Activated CD4-positive, alpha-beta T cell treated with anti-CD3 and anti-CD28 coated beads for 4 hours (primary cell): ENCODE measurements at regions not wholly inside any gene's neighbourhood (a gene's known extent, or its start where the extent isn't known, plus 50 kb on each side); places are given as distances from the start of the nearest gene placed in this dataset.

Experiments used
- DNase-seq, 2 donors: peaks; one replicate each; pipeline ENCODE4 v3.0.0-alpha.2; 2020

DNA sequence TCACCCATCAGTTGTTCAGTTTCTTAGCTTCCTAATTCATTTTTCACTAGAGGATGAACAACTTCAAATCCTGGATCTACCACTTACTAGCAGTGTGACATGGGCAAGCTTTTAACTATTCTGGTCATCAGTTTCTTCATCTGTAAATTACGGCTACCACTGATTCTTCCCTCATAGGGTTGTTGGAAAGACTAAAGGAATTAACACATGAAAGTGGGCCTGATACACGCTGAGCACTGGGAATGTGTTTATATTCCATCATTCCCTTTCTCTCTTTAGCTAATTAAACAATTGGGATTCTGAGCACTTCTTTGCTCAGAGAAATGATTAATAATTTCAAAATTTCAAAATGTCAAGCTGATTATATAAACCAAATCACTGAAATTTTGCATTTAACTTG lies 862.3 kb upstream of the GCFC2 start:
- no peak for DNase-seq

DNA sequence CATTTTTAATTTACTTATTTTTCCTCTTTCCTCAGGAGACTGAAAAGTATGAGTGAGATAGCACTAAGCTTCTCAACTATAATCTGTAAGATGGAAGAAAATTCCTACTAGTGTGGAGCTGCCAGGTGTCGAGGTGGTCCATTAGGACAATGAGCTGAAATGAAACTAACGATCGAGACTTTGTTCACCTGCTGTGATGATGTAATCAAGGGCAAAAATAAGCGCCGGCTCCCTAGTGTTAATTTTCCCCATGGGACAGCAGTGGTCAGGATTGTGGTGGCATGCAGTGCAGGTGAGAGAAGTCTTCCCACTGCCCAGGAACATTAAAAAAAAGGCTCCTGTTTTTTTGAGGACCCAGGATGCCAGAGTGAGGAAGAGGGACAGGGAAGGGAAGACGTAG lies 859.1 kb upstream of the GCFC2 start:
- no peak for DNase-seq

DNA sequence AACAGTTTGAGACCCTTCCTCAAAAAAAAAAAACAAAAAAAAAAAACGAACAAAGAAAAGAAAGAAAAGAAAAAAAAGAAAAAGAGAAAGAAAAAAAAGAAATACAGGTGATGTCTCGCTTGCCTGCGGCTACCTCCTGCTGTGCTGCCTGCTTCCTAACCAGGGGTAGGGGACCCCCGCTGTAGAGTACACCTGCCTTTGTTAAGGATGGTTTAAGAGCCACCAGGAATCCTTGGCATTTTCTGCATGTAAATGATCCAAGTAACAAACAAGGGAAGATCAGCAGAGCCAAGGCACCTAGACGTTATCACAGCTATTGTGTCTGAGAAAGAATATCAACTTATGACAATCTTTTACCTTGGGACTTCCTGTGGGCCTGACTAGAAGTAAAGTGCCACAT lies 856.8 kb upstream of the GCFC2 start:
- DNase-seq, result no peak

DNA sequence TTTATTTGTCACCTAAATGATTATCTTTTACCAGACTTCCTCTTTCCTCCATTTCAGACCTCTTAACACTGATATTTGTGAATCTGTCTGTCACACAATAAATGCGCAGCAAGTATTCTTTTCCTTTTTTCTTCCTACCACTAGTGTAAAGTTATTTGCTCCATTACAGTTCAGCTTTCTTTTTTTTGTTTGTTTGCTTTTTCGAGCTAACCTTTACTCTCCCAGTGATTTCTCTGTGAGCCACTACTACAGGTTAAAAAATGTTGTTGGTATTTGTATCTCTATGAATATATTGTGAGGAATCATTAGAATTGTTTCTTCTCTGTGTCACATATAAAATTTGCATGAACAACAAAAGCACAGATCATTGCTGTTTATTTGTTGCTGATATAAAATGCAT lies 854.0 kb upstream of the GCFC2 start:
- DNase-seq, result no peak

DNA sequence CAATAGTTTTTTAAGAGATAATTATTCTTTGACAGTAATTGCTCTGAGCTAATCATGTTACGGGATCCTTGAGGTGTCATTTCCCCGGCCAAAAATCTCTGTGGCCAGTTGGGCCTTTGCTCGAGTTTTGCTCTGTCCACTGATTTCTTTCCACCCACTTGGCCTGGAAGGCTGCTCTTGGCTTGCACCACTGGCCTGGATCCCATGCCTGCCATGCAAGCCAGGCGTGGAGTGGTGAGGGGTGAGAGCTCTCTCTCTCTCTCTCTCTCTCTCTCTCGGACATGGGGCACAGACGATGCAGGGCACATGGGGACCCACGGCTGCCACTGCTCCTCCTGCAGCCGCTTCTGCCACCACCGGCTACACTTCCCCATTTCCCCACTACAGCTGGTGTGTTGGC lies 853.0 kb upstream of the GCFC2 start:
- DNase-seq, result no peak

DNA sequence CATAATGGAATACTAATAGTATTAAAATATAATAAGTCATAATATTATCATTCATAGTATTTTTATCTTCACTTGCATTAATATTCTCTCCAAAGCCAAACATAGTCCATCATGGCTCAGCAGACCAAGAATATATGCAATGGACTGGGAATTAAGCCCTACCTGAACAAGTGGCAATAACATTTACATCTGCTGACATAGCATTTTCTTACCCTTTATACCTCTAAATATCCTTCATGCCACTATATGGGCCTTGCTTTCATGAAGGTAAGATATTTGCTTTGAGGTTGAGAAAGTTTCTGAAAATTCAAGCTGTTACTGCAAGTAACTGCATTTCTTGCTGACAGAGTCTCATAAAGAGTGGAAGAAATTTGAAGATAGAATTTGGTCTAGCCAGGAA lies 847.4 kb upstream of the GCFC2 start:
- DNase-seq, result no peak

DNA sequence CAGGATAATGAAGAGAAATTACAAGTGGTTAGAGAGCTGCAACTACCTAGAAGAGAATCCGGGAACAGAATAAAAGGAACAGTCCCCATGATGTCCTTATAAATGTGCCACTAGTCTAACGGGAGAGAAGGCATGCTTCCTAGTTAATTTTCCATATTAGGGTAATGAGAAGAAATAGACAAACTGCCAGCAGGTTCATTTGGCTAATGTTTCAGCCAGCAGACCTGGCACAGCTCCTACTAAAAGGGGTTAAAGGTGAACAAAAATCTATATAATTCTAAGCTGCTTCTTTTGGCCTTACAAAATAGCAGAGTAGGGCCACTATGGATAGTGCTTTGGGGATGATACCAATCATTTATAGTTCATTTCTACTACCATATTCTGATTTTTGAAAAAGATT lies 845.3 kb upstream of the GCFC2 start:
- DNase-seq, result no peak

DNA sequence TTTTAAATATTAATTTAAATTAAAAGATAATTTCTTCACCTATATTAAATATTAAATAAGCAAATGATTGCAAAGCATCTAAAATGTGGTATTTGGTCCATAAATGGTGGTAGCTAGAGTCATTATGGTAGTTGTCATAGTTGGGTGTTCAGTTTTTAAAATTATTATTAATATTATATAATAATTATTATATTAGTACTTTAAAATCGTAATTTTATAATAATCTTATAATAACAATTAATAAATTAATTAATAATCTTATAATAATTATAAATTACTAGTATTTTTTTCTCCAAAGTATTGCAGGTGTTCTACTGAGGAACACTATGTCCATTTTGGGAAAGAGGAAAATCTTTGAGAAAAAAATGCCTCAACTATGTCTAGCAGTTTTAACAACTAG lies 835.5 kb upstream of the GCFC2 start:
- no peak for DNase-seq

DNA sequence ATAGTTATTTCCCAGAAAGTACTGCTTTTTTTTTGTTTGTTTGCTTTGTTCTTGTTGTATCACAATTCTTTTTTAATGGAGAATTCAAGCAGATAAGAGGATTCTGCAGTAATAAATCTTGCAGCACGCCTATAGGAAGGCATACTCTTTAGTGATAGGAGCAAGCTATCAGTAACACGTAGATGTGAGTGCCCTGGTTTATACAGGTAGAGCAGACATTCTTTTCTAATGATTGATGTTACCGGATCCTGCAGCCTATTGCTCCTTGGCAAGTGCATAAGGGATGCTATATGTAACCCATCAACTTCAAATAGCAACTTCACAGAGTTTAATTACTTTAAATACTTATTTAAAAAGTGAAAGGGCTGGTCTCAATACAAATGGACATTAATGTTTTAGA lies 834.2 kb upstream of the GCFC2 start:
- DNase-seq, result no peak

DNA sequence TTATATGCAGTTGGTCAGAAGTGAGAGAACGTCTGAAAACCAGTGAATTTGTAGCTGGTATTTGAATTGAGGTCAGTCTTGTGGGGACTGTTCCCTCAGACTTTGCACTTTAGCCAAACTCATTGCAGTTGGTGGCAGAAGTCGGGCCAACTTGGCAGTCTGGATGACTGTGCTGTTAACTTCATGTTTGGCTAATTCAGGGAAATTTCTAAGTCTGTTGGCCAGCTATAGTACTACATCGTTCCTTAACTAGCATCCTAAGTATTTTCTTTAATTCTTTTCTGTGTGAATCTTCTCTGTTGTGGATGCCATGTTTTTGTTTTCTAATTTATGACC lies 806.8 kb upstream of the GCFC2 start:
- no peak for DNase-seq

DNA sequence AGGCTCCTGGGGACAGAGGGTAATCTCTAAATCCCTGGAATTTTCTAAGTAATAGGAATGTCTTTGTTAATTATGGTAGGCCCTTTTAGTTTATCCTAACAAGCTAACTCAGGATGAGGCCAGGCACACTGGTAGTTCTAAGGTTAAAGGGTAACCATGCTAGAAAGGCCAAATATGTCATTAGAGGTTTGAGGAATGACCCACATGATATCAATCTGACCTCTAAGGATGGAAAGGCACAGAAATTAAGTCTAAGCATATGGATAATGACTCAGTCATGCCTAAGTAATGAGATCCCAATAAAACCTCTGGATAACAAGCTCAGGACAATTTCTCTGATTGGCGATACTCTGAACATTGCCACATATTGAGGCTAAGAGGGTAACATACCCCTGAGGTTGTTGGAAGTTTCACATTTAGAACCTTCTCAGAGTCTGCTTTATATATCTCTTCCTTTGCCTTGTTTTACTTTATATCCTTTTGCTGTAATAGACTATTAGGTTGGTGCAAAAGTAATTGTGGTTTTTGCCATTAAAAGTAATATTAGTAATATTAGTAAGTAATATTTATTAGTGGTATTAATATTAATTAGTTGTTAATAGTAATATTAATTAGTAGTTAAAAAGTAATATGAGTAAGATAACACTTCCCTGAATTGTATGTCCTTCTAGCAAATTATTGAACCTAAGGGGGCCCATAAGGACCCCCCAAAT lies 806.3 kb upstream of the GCFC2 start:
- DNase-seq, result no peak

DNA sequence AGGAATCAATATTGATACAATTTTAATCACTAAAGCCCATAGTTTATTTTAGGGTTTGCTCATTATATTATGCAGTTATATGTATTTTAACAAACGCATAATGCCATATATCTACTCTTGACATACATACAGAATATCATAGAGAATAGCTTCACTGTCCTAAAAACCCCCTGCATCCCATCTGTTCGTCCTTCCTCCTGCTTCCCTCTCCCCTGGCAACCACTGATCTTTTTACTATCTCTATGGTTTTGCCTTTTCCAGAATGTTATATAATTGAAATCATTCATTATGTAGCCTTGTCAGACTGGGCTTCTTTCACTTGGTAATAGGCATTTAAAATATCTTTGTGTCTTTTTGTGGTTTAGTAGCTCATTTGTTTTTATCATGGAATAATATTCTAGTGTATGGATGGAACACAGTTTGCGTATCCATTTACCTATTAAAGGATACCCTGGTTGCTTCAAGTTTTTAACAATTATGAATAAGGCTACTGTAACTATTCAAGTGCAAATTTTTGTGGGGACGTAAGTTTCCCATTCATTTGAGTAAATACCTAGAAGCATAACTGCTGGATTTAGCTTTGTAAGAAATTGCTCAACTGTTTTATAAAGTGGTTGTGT lies 801.6 kb upstream of the GCFC2 start:
- DNase-seq, result no peak

DNA sequence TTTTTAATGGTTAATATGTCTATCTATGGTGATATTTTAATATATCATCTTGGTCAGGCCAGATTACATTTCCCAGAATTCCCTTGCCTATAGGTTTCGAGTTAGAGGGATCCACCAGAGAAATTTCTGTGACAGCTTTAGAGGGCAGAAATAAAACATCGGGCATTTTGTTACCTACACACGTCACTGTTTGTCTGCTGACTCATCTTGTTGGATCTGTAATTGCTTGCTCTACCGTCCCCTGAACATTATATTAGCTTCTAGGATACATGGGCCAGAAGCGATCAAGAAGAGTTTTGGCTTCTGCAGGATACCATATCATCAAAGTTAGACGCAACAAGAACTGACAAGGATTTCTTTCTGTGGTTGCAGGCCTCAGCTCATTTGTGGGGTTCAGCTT lies 795.8 kb upstream of the GCFC2 start:
- DNase-seq, result no peak

DNA sequence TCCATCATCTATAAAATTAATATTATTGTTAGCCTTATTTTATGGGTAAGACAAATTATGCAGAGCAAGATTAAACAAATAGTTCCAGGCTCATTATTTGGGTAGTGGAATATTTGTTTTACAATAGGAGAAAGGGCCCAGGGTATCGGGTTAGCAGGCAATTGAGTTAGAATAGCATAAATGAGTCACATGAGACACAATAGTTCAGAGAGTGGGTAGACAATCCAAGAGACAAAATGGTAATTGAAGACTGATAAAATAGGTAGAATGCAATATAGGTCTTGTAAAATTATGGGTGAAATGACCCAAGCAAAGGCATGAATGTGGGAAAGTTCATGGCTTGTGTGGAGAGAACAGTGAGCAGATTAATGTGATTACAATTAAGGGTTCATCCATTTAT lies 790.9 kb upstream of the GCFC2 start:
- DNase-seq, result no peak

DNA sequence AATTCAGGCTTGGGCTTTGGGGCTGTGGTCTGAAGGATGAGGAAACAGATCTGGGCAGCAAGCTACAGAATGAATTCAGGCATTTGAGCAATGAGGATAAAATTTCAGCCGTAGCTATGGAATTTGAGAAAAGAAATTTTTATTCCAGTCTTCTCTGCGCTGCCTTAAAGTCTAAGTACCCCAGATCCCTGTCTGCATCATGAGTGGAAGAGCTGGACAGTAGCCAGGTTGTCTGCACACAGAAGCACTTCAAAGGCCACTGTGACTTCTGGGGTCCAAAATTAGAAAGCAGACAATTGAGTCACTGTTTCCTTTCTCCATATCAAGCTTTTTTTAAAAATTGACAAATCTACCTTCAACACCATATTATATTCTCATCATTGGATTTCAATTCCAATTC lies 787.6 kb upstream of the GCFC2 start:
- DNase-seq, result no peak

DNA sequence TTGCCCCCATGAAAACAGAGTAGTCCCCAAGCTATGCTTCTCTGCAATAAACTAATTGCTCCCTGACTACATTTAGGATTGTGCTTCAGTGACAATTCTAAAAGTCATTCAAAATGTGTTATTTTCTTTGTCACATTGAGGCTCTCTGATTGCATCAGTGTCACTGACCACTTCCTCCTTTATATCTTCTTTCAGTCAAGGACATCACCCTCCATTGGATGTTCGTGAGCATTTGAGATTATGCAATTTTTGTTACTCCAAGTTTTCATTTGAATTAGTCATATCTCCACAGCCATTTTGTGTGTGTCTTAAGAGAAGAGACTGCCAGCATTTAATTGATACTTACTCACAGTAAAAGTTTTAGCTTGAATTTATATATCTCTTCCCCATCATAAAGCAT lies 780.8 kb upstream of the GCFC2 start:
- DNase-seq, result no peak

DNA sequence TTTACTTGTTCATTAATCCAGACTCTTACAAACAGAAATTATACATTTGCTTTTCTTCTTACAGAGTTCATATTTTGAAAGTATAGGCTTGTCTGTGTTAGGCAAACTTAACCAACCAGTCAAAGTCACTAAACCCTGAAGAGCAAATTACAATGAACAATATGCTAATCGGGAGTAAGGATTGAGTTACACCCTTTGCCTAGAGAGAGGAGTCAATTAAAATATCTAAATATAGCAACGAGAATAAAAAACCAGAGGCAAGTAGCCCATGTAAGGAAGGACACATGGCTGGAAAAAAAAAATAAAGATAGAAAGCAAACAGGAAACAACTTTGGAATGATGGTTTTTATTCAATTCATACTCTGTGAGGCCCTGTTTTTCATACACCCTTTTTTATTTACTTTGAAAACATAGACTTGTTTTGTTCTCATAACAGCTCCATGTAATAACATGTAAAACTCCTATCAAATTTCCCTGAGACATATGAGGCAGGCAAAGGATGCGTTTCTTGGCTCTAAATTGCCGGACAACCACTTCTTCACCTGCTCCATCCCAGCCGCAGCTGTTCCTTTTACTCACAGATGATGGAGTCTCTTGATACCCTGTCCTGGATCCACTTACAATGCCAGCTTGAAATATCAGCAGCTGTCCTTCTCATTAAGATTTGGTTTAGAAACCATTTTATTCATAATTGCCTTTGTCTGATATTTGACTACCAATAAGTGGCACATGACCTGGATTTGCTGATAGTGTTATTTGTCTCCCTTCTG lies 767.7 kb upstream of the GCFC2 start:
- no peak for DNase-seq

DNA sequence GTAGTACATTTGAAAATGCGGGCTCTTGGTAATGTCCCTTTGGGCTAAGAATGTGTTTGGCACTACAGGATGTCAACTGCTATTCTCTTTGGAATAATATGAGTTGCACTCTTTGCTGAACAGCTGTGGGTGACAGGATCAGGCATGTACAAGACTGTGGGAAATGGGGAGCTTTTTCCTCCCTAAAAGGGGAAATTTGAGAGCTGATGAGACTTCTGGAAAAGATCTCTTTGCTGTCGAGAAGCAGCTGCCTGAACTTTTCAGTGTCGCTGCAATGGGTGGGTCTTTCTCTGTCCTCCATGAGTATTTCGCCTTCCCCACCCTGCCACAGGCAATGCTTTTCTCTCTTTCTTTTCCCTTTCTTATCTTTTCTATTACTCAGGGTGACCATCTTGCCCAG lies 762.2 kb upstream of the GCFC2 start:
- no peak for DNase-seq

DNA sequence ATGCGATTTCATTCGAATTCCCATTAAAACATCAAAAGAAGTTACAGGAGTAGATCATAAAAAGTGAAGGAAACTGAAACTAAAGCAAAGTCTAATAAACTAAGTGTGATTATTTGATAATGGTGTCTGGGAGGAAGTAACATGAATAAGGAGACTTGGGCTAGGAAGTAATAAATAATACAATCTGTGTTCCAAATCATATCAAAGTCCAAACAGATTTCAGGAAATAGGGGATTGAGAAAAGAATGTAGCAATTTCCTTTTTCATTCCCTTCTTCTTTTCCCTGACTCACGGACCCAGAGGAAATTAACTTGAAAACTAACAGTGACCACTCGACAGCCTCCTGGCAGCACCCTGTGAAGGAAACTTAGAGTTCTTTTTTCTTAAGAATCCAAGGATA lies 758.4 kb upstream of the GCFC2 start:
- no peak for DNase-seq

DNA sequence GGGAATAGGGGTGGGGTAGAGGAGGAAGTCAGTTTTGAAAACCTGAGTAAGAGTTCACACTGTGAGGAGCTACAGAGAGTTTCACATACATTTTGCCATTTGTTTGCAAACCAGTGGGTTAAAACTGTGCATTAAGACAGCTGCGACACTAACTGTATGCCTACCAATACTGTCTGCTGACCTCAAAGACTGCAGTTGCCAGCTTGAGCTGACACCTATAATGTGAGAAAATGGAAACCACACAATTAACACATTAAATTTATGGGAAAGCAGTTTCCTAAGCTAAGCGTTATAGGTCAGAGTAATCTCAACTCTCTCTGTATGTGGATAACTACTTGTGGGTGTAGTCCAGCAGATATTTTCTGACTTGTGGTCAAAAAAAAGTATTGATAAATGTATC lies 756.6 kb upstream of the GCFC2 start:
- no peak for DNase-seq

DNA sequence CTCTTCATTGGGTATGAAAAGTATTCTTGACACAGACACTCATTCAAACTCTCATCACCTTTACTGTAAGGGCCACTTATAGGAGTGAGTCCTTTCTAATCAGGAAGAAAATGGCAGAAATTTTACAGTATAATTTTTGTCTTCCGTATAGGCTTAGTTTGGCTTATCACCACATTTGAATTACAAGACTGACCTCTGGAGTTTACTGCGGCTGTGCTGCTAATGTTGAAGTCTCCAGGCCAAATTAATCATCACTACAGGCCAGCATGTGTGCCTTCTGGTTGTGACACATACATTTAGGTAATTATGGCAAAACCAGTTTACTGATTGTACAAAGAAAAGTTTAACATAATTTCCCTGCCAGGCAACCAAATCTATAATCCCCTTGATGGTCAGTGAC lies 753.6 kb upstream of the GCFC2 start:
- no peak for DNase-seq

DNA sequence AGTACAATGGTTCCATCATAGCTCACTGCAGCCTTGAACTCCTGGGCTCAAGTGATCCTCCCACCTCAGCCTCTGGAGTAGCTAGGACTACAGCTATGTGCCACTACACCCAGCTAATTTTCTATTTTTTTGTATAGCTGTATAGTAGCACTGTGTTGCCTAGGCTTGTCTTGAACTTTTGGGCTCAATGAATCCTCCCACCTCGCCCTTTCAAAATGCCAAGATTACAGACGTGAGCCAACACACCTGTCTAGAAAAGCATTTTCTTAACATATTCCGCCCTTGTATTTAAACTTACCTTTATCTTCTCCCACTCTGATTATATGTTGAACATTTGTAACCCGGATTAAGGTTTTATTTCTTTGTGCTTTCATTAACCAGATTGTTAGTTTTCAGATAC lies 750.7 kb upstream of the GCFC2 start:
- DNase-seq, result no peak

DNA sequence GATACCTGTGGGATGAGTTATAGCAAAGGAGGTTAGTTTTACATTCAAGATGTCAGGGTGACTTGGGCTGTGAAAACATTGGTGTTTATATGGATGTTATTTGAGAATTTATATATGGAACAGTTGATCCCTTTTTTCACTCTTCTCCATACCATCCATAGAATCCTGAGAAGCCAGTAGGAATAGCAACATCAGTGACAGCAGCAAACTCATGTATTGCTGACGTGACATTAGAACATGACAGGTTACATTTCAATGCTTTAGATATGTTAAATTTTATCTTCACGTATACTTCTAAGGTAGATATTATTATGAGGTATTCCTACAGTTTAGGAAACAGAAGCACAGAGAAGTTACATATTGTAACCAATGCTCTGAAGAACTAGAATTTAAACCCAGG lies 745.2 kb upstream of the GCFC2 start:
- DNase-seq, result no peak

DNA sequence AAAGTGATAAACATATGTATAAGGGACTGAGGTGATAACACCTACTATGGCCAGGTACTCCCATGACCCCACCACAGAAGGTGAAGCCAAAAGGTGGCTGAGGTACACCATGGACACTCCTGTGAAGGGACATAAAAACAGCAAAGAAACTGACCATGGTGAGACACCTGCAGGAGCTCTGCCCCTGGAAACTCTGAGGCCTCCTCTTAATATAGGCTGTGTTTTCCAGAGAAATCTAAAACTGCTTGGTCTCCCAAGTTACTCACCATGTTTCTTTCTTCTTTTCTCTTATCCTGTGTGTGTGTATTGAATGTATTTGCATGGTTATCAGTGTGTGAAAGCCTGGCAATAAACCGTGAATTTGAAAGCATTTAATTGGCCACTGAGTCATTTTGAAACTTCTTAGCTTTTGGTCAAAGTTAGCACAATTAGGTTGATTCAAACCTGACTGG lies 739.3 kb upstream of the GCFC2 start:
- DNase-seq, result no peak

DNA sequence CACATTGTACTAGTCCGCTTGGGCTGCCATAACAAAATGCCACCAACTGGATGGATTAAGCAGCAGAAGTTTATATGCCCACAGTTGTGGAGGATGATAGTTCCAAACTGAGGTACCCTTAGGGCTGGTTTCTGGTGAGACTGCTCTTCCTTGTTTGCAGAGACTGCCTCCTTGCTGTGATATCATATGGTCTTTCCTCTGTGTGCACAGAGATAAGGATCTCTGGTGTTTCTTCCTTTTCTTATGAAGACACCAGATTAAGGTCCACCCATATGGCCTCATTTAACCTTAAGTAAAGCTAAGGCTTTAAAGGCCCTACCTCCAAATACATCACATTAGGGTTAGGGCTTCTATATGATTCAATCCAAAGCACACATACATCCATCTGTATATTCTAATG lies 738.2 kb upstream of the GCFC2 start:
- DNase-seq, result no peak
